Right renal cortex interstitium (tissue), 3 donors: ENCODE measurements at regions not wholly inside any gene's neighbourhood (a gene's known extent, or its start where the extent isn't known, plus 50 kb on each side); places are given as distances from the start of the nearest gene placed in this dataset.
"Not testable (repeated sequence)": the region's sequence is repeated elsewhere in the genome, so short reads cannot be mapped to it uniquely, and the experiment has no call there.

Experiments used
- DNase-seq, 3 donors: peaks; one replicate each; pipeline ENCODE4 v3.0.0-alpha.2; 2013; ENCODE audit warnings: low read depth in 3 of 3, low spot score in 2 of 3

DNA sequence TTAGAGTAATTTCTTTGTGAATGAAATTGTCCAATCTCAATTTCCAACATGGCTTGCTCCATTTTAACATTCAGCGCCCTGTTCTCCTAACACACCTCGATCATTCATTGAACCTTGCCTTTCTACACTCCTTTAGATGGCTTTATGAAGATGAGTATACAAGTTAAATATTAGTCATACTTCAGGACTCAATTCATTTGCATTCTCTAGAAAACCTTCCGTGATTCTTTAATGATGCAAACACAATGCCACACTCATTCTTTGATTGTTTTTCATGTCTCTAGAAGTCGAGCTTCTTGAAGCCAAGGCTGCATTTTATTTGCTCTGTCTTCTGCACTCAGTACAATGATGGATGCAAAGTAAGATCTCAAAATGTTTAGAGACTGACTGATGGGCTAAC is 641.2 kb downstream of the DOK5 start:
- DNase-seq: no peak

DNA sequence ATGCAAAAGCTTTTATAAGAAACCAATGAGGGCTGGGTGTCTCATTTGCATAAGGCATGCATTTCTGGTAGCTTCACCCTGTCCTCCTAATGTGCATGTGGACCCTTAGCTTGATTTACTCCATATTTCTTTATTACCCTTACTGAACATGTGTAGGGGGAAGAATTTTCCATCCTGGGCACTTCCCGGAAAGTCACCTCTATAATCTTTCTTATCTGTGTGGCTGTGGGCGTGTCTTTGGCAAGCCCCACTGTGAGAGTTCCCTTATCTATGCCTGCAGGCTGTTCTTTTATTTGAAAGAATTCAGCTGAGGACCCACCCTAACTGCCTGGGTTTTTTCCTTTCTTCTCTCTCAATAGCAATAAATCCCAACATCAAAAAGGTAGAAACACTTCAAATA is 627.8 kb downstream of the DOK5 start:
- DNase-seq: no peak

- DNase-seq: no peak
These were observed 623.9 kb downstream of the DOK5 start for GRCh38 chr20:55099251-55099650.

- no peak for DNase-seq
These were observed 622.2 kb downstream of the DOK5 start for GRCh38 chr20:55097621-55098020.

GRCh38 chr20:55095745-55096400 is 620.5 kb downstream of the DOK5 start:
- DNase-seq: no peak

- peak in 1 of 3 donors; percentile 12 for DNase-seq
These were observed 619.0 kb downstream of the DOK5 start for GRCh38 chr20:55094353-55094861.

DNA sequence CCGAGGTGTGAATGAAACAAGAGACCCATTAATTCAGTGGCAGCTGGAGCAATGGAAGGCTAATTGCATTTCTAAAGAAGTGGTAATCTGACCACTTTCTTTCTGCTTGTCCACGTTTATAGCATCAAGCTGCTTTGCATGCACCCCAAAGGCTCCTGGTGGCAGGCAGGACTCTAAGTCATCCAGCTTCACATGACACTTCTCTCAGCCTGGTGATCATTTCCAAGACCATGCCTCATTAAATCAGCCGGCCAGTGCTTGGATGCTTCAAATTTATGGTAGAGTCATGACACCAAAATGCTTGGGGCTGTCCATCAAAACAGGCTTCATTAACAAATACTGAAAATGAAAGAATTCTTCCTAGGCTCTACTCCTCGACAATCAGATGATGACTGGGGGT is 614.9 kb downstream of the DOK5 start:
- peak in 2 of 3 donors; percentile 14 to 19 for DNase-seq

- DNase-seq: no peak
These were observed 611.0 kb downstream of the DOK5 start for GRCh38 chr20:55086421-55086820.

- DNase-seq: no peak
These were observed 604.5 kb downstream of the DOK5 start for GRCh38 chr20:55079917-55080316.

GRCh38 chr20:55074266-55074840 is 599.0 kb downstream of the DOK5 start:
- DNase-seq: not testable (repeated sequence)

- DNase-seq: no peak
These were observed 594.6 kb downstream of the DOK5 start for GRCh38 chr20:55070001-55070400.

GRCh38 chr20:55067158-55067825 is 591.9 kb downstream of the DOK5 start:
- DNase-seq: no peak

GRCh38 chr20:55058938-55059337 is 583.5 kb downstream of the DOK5 start:
- no peak for DNase-seq

GRCh38 chr20:55057779-55058415 is 582.5 kb downstream of the DOK5 start:
- no peak for DNase-seq

GRCh38 chr20:55054453-55054852 is 579.1 kb downstream of the DOK5 start:
- no peak for DNase-seq

- DNase-seq: no peak
These were observed 578.0 kb downstream of the DOK5 start for GRCh38 chr20:55053389-55053788.

- DNase-seq: no peak
These were observed 577.1 kb downstream of the DOK5 start for GRCh38 chr20:55052459-55052858.

- DNase-seq: no peak
These were observed 563.3 kb downstream of the DOK5 start for GRCh38 chr20:55038684-55039083.

DNA sequence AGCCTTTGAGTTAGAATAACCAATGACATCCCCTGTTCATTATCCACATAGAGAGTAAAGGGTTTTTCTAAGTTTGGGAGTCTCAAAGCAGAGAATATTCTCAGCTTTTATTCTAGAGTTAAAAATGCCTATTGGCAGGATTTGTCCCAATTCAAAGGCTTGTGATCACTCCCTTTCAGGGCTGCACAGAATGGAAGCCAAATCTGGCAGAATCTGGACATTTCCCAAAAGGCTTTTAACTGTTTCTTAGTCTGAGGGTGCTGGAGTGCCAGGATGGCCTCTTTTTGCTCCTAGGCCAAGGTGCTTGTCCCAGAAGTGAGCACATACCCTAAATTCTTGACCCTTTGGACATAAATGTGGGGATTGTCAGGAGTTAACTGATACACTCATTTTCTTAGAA is 556.6 kb downstream of the DOK5 start:
- no peak for DNase-seq

- DNase-seq: no peak
These were observed 539.4 kb downstream of the DOK5 start for GRCh38 chr20:55014766-55015165.

- DNase-seq: no peak
These were observed 535.4 kb downstream of the DOK5 start for GRCh38 chr20:55010761-55011160.

GRCh38 chr20:55009066-55009465 is 533.7 kb downstream of the DOK5 start:
- no peak for DNase-seq
